C4-2B (cell line): ENCODE measurements at regions not wholly inside any gene's neighbourhood (a gene's known extent, or its start where the extent isn't known, plus 50 kb on each side); places are given as distances from the start of the nearest gene placed in this dataset.

Experiments used
- H3K27ac ChIP-seq: fragments of 450-650 bp; 2 replicates; pipeline ENCODE4 v1.5.1; 2017
- CTCF ChIP-seq: fragments of 450-650 bp; conservative IDR thresholded peaks from 2 replicates; pipeline ENCODE4 v1.5.1; 2017; ENCODE audit warnings: mild to moderate bottlenecking
- ZFX ChIP-seq: fragments of 450-650 bp; IDR thresholded peaks from 2 replicates; pipeline ENCODE4 v1.6.1; 2017

- H3K27ac ChIP-seq: no peak overlapping the region
- TF ChIP-seq ZFX (no peak), CTCF (no peak)
Measured at GRCh38 chr9:84556556-84556955, 113.0 kb upstream of the NTRK2 start.

GRCh38 chr9:84557751-84558150 lies 111.8 kb upstream of the NTRK2 start:
- no peak overlapping the region for H3K27ac ChIP-seq
- TF ChIP-seq ZFX: no peak
- no peak for TF ChIP-seq CTCF

- H3K27ac ChIP-seq: no peak overlapping the region
- no peak for TF ChIP-seq ZFX
- no peak for TF ChIP-seq CTCF
Measured at GRCh38 chr9:84563691-84564090, 105.8 kb upstream of the NTRK2 start.

GRCh38 chr9:84567805-84568204 lies 101.7 kb upstream of the NTRK2 start:
- no peak overlapping the region for H3K27ac ChIP-seq
- TF ChIP-seq CTCF (no peak), ZFX (no peak)

GRCh38 chr9:84570482-84571154 lies 98.9 kb upstream of the NTRK2 start:
- TF ChIP-seq CTCF: no peak
- no peak for TF ChIP-seq ZFX

GRCh38 chr9:84573083-84573482 lies 96.4 kb upstream of the NTRK2 start:
- H3K27ac ChIP-seq: no peak overlapping the region
- TF ChIP-seq CTCF (no peak), ZFX (no peak)

More at GRCh38 chr9:84570482-84571154, 98.9 kb upstream of the NTRK2 start:
- H3K27ac ChIP-seq: no peak overlapping the region

- TF ChIP-seq CTCF (no peak), ZFX (no peak)
- no peak overlapping the region for H3K27ac ChIP-seq
Measured at GRCh38 chr9:84575705-84576104, 93.8 kb upstream of the NTRK2 start.
